ENCODE measurements at regions not wholly inside any gene's neighbourhood (a gene's known extent, or its start where the extent isn't known, plus 50 kb on each side); places are given as distances from the start of the nearest gene placed in this dataset.

DNA sequence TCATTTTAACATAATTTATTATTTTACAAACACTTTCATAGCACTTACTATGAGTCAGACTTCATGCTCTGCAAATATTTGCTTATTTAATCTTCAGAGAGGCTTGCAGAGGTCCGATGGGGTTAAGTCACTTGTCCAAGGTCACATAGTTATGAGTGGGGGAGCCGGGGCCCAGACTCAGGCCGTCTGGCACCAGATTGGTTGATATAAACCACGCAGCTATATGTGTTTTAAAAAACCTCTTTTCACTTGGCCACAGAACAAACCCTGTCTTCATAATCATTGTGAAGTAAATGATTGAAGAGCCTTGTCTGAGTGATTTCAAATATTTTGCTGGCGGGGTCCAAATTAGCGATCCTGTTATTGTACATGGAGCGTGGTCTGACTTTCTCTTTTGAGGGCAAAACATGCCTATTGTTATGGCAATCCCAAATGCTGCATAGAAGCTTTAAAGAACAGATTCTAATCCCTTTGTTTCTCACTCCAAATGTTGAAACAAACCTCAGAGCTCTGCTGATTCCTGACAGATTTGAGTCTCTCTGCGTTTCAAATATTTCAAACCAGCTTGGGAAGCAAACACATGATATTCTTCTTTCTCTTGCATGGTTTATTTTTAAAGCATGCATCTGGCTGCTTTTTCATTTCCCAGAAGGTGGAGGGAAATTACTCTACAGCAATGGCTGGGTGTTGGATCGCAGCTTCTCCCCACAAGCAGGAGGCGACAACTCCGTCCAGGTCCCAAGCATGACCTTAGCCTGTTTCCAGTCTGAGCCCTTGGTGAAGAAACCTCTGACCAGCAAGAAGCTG is 142.4 kb downstream of the DDX1 start:
- Histone ChIP-seq H3K9ac (ENCODE audit: low read length in 5 of 5) (no peak overlapping the region), H3K9me3 (ENCODE audit: control insufficient read depth in 5 of 5, low read length in 5 of 5) (peaks cover 0 to 8% (median 7%) of the 10 kb centered on the region in 5 donors), H3K4me3 (ENCODE audit: low read depth in 1 of 5, low read length in 5 of 5) (no peak overlapping the region), H3K36me3 (ENCODE audit: control insufficient read depth in 5 of 5, insufficient read depth in 5 of 5, low read length in 5 of 5) (no peaks in the 10 kb centered on the region), H3K27me3 (ENCODE audit: control insufficient read depth in 5 of 5, insufficient read depth in 4 of 5, low read length in 5 of 5) (peaks cover 0 to 11% (median 0%) of the 10 kb centered on the region in 5 donors), H3K27ac (ENCODE audit: low read depth, low read length) (no peak overlapping the region), H3K4me1 (ENCODE audit: control insufficient read depth in 5 of 5, insufficient read depth in 5 of 5, low read length in 5 of 5) (peaks cover 7 to 47% (median 33%) of the 10 kb centered on the region in 5 donors)

DNA sequence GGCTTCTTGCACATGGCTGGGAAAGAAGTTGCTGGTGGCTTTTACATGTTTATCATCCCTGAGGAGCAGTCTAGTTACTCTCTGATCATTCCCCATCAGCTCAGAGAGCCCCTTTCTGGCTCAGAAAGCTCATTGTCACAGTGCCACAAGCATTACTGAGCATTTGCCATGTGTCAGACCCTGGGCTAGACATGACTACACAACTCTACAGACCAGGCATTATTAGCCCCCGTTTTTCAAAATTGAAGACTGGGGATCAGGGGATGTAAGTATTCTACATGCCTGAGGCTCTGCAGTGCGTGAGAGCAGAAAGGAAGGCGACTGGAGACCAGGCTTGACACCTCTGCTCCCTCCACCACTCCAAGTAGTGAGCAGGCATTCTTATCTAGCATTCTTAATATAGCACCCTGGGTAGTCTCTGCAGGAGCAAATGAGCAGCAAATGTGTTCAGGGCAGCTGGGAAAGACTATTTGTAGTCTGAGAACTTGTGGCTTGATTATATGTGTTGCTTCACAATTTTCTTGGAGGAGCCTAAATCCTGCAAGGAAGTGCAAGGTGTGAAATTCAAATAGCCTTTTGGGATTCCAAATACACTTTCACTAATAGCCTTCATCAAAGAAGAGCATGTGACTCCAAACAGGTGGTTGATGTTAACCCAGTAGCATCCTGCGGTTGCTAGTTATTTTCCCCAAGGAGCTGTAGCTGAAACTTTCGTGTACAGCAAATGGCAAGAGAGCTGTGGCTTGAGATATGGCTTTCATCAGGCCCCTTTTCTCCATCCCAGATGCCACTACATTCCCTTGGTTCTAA is 143.2 kb downstream of the DDX1 start:
- Histone ChIP-seq H3K27ac (ENCODE audit: low read depth, low read length) (no peak overlapping the region), H3K4me3 (ENCODE audit: low read depth in 1 of 5, low read length in 5 of 5) (no peak overlapping the region), H3K9me3 (ENCODE audit: control insufficient read depth in 5 of 5, low read length in 5 of 5) (peaks cover 0 to 8% (median 7%) of the 10 kb centered on the region in 5 donors), H3K27me3 (ENCODE audit: control insufficient read depth in 5 of 5, insufficient read depth in 4 of 5, low read length in 5 of 5) (peaks cover 0 to 11% (median 0%) of the 10 kb centered on the region in 5 donors), H3K9ac (ENCODE audit: low read length in 5 of 5) (no peak overlapping the region), H3K36me3 (ENCODE audit: control insufficient read depth in 5 of 5, insufficient read depth in 5 of 5, low read length in 5 of 5) (no peaks in the 10 kb centered on the region), H3K4me1 (ENCODE audit: control insufficient read depth in 5 of 5, insufficient read depth in 5 of 5, low read length in 5 of 5) (peaks cover 6 to 46% (median 33%) of the 10 kb centered on the region in 5 donors)

GRCh38 chr2:15735484-15736326 is 144.0 kb downstream of the DDX1 start:
- Histone ChIP-seq H3K27me3 (ENCODE audit: control insufficient read depth in 5 of 5, insufficient read depth in 4 of 5, low read length in 5 of 5) (peaks cover 0 to 11% (median 0%) of the 10 kb centered on the region in 5 donors), H3K4me3 (ENCODE audit: low read depth in 1 of 5, low read length in 5 of 5) (no peak overlapping the region), H3K4me1 (ENCODE audit: control insufficient read depth in 5 of 5, insufficient read depth in 5 of 5, low read length in 5 of 5) (peaks cover 1 to 38% (median 24%) of the 10 kb centered on the region in 5 donors), H3K27ac (ENCODE audit: low read depth, low read length) (no peak overlapping the region), H3K36me3 (ENCODE audit: control insufficient read depth in 5 of 5, insufficient read depth in 5 of 5, low read length in 5 of 5) (no peaks in the 10 kb centered on the region), H3K9me3 (ENCODE audit: control insufficient read depth in 5 of 5, low read length in 5 of 5) (peaks cover 0 to 8% (median 7%) of the 10 kb centered on the region in 5 donors), H3K9ac (ENCODE audit: low read length in 5 of 5) (no peak overlapping the region)

- no peaks in the 10 kb centered on the region for H3K36me3 ChIP-seq (ENCODE audit: control insufficient read depth in 5 of 5, insufficient read depth in 5 of 5, low read length in 5 of 5)
- H3K27ac ChIP-seq (ENCODE audit: low read depth, low read length): no peak overlapping the region
- H3K9me3 ChIP-seq (ENCODE audit: control insufficient read depth in 5 of 5, low read length in 5 of 5): peaks cover 0 to 12% (median 7%) of the 10 kb centered on the region in 5 donors
- H3K4me1 ChIP-seq (ENCODE audit: control insufficient read depth in 5 of 5, insufficient read depth in 5 of 5, low read length in 5 of 5): peaks cover 0 to 30% (median 16%) of the 10 kb centered on the region in 5 donors
- peaks cover 0 to 11% (median 0%) of the 10 kb centered on the region in 5 donors for H3K27me3 ChIP-seq (ENCODE audit: control insufficient read depth in 5 of 5, insufficient read depth in 4 of 5, low read length in 5 of 5)
- H3K4me3 ChIP-seq (ENCODE audit: low read depth in 1 of 5, low read length in 5 of 5): no peak overlapping the region
- no peak overlapping the region for H3K9ac ChIP-seq (ENCODE audit: low read length in 5 of 5)
Observed at GRCh38 chr2:15736396-15737180, 144.9 kb downstream of the DDX1 start.

DNA sequence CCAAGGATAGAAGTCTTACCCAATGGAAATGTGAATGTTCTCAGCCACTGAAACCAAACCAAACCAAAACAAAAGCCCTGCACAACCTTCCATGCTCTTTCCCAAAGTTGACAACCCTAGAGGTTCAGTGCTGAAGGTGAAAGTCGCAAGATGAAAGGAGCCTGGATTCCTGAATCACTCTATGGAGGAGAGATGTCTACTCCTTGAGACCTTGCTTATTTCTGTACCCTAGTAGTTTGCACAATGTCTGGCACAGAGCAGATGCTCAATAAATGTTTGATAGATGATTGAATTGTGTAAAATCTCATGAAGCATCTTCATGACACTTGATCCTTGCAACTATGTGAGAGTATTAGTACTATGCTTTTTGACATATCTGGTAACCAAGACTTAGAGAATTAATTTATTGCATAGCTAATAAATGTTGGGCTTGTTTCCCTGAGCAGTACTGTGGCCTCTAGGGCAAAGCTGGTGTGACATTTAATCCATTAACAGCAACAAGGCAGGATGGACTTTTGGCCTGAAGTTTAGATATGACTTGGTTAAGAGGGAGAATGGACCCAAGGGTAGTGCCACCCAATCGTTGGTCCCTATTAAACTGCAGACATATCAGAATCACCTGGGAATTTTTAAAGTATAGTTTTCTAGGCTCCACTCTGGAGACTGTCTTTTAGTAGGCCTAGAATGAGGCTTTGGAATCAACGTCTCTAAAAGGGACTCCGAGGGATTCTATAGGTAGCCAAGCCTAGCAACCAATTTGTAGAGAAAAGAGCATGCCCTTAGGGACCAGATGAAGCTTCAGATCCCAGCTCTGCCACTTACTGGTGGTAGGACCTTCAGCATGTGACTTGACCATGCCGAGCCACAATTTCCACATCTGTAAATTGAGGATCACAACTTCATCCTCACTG is 145.9 kb downstream of the DDX1 start:
- Histone ChIP-seq H3K4me1 (ENCODE audit: control insufficient read depth in 5 of 5, insufficient read depth in 5 of 5, low read length in 5 of 5) (peaks cover 0 to 20% (median 14%) of the 10 kb centered on the region in 5 donors), H3K36me3 (ENCODE audit: control insufficient read depth in 5 of 5, insufficient read depth in 5 of 5, low read length in 5 of 5) (no peaks in the 10 kb centered on the region), H3K9me3 (ENCODE audit: control insufficient read depth in 5 of 5, low read length in 5 of 5) (peaks cover 0 to 12% (median 7%) of the 10 kb centered on the region in 5 donors), H3K27ac (ENCODE audit: low read depth, low read length) (no peak overlapping the region), H3K27me3 (ENCODE audit: control insufficient read depth in 5 of 5, insufficient read depth in 4 of 5, low read length in 5 of 5) (peaks cover 0 to 8% (median 0%) of the 10 kb centered on the region in 5 donors), H3K9ac (ENCODE audit: low read length in 5 of 5) (no peak overlapping the region), H3K4me3 (ENCODE audit: low read depth in 1 of 5, low read length in 5 of 5) (no peak overlapping the region)

GRCh38 chr2:15738225-15738546 is 146.5 kb downstream of the DDX1 start:
- Histone ChIP-seq H3K4me1 (ENCODE audit: control insufficient read depth in 5 of 5, insufficient read depth in 5 of 5, low read length in 5 of 5) (peaks cover 0 to 18% (median 14%) of the 10 kb centered on the region in 5 donors), H3K36me3 (ENCODE audit: control insufficient read depth in 5 of 5, insufficient read depth in 5 of 5, low read length in 5 of 5) (no peaks in the 10 kb centered on the region), H3K27ac (ENCODE audit: low read depth, low read length) (no peak overlapping the region), H3K9me3 (ENCODE audit: control insufficient read depth in 5 of 5, low read length in 5 of 5) (peaks cover 0 to 12% (median 7%) of the 10 kb centered on the region in 5 donors), H3K27me3 (ENCODE audit: control insufficient read depth in 5 of 5, insufficient read depth in 4 of 5, low read length in 5 of 5) (peaks cover 0 to 8% (median 0%) of the 10 kb centered on the region in 5 donors), H3K4me3 (ENCODE audit: low read depth in 1 of 5, low read length in 5 of 5) (no peak overlapping the region), H3K9ac (ENCODE audit: low read length in 5 of 5) (no peak overlapping the region)

DNA sequence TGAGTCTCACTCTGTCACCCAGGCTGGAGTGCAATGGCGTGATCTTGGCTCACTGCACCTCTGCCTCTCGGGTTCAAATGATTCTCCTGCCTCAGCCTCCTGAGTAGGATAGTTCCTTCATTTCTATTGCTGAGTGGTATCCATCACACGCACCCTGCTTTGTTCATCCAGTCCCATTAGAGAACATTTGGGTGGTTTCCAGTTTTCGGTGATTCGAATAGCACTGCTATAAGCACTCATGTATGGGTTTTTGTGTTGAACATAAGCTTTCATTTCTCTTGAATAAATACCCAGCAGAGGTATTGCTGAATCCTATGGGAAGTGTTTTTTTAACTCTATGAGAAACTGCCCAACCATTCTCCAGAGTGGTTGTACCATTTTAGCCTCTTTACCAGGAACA is 147.3 kb downstream of the DDX1 start:
- H3K9ac ChIP-seq (ENCODE audit: low read length in 5 of 5): no peak overlapping the region

DNA sequence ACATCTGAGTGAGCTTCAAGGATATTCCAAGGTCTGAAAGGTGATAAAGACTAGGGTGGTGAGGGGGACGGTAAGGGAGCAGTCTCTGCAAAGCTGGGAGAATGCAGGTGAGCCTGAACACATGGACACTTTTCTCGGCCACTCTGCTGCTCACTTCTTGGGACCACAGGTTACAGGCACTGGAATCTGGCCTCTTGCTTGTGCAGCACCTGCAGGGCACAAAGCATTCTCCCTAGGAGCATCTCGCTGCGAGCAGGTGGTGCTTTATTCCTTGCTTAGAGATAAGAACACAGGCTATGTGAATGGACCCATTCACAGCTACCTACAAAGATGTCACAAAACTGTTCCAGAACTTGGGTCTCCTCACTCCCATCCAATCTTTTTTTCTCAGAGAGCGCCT is 153.2 kb downstream of the DDX1 start:
- Histone ChIP-seq H3K27ac (ENCODE audit: low read depth, low read length) (no peak overlapping the region), H3K9ac (ENCODE audit: low read length in 5 of 5) (no peak overlapping the region), H3K4me3 (ENCODE audit: low read depth in 1 of 5, low read length in 5 of 5) (no peak overlapping the region), H3K27me3 (ENCODE audit: control insufficient read depth in 5 of 5, insufficient read depth in 4 of 5, low read length in 5 of 5) (no peaks in the 10 kb centered on the region), H3K36me3 (ENCODE audit: control insufficient read depth in 5 of 5, insufficient read depth in 5 of 5, low read length in 5 of 5) (no peaks in the 10 kb centered on the region), H3K9me3 (ENCODE audit: control insufficient read depth in 5 of 5, low read length in 5 of 5) (peaks cover 0 to 5% (median 0%) of the 10 kb centered on the region in 5 donors), H3K4me1 (ENCODE audit: control insufficient read depth in 5 of 5, insufficient read depth in 5 of 5, low read length in 5 of 5) (peaks cover 5 to 18% (median 16%) of the 10 kb centered on the region in 5 donors)

More for the DNA sequence above, 147.3 kb downstream of the DDX1 start:
- H3K27ac ChIP-seq (ENCODE audit: low read depth, low read length): no peak overlapping the region
- no peaks in the 10 kb centered on the region for H3K36me3 ChIP-seq (ENCODE audit: control insufficient read depth in 5 of 5, insufficient read depth in 5 of 5, low read length in 5 of 5)
- no peak overlapping the region for H3K4me3 ChIP-seq (ENCODE audit: low read depth in 1 of 5, low read length in 5 of 5)
- H3K27me3 ChIP-seq (ENCODE audit: control insufficient read depth in 5 of 5, insufficient read depth in 4 of 5, low read length in 5 of 5): peaks cover 0 to 8% (median 0%) of the 10 kb centered on the region in 5 donors
- peaks cover 0 to 10% (median 9%) of the 10 kb centered on the region in 5 donors for H3K4me1 ChIP-seq (ENCODE audit: control insufficient read depth in 5 of 5, insufficient read depth in 5 of 5, low read length in 5 of 5)
- peaks cover 0 to 12% (median 7%) of the 10 kb centered on the region in 5 donors for H3K9me3 ChIP-seq (ENCODE audit: control insufficient read depth in 5 of 5, low read length in 5 of 5)

Data from subcutaneous abdominal adipose tissue (tissue), 5 donors.